ENCODE measurements at regions not wholly inside any gene's neighbourhood (a gene's known extent, or its start where the extent isn't known, plus 50 kb on each side); places are given as distances from the start of the nearest gene placed in this dataset.
A peak's percentile ranks its signal among the peaks of the same experiment; 100 is the strongest.

DNA sequence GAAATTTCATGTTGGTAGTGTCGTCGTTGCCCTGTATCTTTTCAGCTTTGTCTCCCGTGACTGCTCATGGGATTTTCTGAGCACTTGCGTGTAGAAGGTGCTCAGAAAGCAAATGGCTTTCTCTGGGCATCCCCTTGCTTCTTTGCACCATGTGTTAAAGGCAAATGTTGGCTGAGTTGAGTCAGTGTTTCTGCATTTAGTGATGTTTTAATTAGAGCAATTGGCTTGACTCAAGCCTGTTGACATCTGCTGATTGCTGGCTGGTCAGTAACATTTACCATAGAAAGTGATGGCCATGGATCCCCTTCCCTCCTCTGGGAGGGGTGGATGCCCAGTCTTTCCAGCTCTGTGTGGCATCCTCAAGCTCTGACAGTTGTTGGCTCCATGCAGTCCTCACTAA is 187.2 kb upstream of the MPHOSPH6 start:
- DNase-seq, result no peak
- Histone ChIP-seq H3K9me3 (ENCODE audit: severe bottlenecking) (no peaks in the 10 kb centered on the region), H3K36me3 (no peaks in the 10 kb centered on the region), H3K4me3 (ENCODE audit: low read depth, low read length) (no peak overlapping the region), H3K27ac (no peak overlapping the region), H3K27me3 (ENCODE audit: insufficient read depth, low read depth, severe bottlenecking) (no peaks in the 10 kb centered on the region)
- no peak for TF ChIP-seq CTCF (IDR thresholded peaks at IDR 0.05; ENCODE audit: low read depth, low read length)

GRCh38 chr16:82350560-82350959 is 180.5 kb upstream of the MPHOSPH6 start:
- TF ChIP-seq CTCF (IDR thresholded peaks at IDR 0.05; ENCODE audit: low read depth, low read length), result no peak
- no peak for DNase-seq
- H3K27me3 ChIP-seq (ENCODE audit: insufficient read depth, low read depth, severe bottlenecking), result no peaks in the 10 kb centered on the region
- no peak overlapping the region for H3K27ac ChIP-seq
- no peaks in the 10 kb centered on the region for H3K9me3 ChIP-seq (ENCODE audit: severe bottlenecking)
- no peaks in the 10 kb centered on the region for H3K36me3 ChIP-seq
- H3K4me3 ChIP-seq (ENCODE audit: low read depth, low read length), result no peak overlapping the region

DNA sequence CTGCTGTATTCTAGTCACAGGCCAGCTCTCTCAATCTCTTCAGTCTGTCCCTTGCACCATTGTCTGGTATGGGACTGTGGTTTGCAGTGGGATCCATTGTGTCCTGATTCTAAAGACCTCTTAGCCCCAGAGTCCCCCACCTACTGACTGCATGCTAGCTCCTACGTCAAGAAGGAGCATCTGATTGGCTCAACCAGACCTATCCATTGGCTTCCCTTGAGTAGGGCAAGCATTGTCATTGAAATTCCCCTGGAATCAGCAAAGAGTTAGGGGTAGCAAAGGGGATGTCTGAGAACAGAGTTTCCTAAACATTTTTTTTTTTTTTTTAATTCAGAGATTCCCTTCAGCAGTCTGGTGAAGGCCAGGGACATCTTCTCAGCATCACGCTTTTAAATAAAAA is 175.3 kb upstream of the MPHOSPH6 start:
- no peaks in the 10 kb centered on the region for H3K27me3 ChIP-seq (ENCODE audit: insufficient read depth, low read depth, severe bottlenecking)
- no peak overlapping the region for H3K27ac ChIP-seq
- TF ChIP-seq CTCF (IDR thresholded peaks at IDR 0.05; ENCODE audit: low read depth, low read length), result no peak
- DNase-seq, result no peak
- no peaks in the 10 kb centered on the region for H3K9me3 ChIP-seq (ENCODE audit: severe bottlenecking)
- no peaks in the 10 kb centered on the region for H3K36me3 ChIP-seq
- no peak overlapping the region for H3K4me3 ChIP-seq (ENCODE audit: low read depth, low read length)

- H3K36me3 ChIP-seq, result no peaks in the 10 kb centered on the region
- no peaks in the 10 kb centered on the region for H3K27me3 ChIP-seq (ENCODE audit: insufficient read depth, low read depth, severe bottlenecking)
- peak; percentile 7 for DNase-seq
- peak; percentile 62 for TF ChIP-seq CTCF (IDR thresholded peaks at IDR 0.05; ENCODE audit: low read depth, low read length)
- H3K4me3 ChIP-seq (ENCODE audit: low read depth, low read length), result no peak overlapping the region
- no peak overlapping the region for H3K27ac ChIP-seq
- no peaks in the 10 kb centered on the region for H3K9me3 ChIP-seq (ENCODE audit: severe bottlenecking)
Observed at GRCh38 chr16:82344157-82344556, 174.1 kb upstream of the MPHOSPH6 start.

DNA sequence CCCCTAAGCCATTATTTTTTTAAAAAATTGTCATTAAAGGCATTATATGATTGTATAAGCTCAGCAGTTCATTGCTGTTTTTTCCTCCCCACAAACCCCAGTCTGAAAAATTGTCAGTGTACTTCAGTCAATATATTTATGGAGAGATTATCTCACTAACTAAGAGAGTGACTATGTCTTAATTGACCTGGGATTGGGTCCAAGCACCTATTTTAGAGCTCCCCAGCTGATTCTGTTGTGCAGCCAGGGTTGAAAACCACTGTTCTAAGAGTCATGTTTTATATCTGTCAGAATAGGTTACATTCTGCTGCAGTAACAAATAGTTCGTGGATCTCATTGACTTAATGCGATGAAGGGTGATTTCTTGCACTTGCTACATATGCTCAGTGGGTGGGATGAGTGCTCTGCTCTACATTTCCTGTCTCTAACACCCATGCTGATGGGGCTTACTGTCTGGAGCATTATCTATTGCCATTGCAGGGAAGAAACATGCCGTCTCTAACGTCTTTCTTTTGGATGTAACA is 171.2 kb upstream of the MPHOSPH6 start:
- no peak overlapping the region for H3K4me3 ChIP-seq (ENCODE audit: low read depth, low read length)
- no peaks in the 10 kb centered on the region for H3K36me3 ChIP-seq
- no peak for DNase-seq
- H3K27me3 ChIP-seq (ENCODE audit: insufficient read depth, low read depth, severe bottlenecking), result no peaks in the 10 kb centered on the region
- H3K9me3 ChIP-seq (ENCODE audit: severe bottlenecking), result no peaks in the 10 kb centered on the region
- H3K27ac ChIP-seq, result no peak overlapping the region
- no peak for TF ChIP-seq CTCF (IDR thresholded peaks at IDR 0.05; ENCODE audit: low read depth, low read length)

DNA sequence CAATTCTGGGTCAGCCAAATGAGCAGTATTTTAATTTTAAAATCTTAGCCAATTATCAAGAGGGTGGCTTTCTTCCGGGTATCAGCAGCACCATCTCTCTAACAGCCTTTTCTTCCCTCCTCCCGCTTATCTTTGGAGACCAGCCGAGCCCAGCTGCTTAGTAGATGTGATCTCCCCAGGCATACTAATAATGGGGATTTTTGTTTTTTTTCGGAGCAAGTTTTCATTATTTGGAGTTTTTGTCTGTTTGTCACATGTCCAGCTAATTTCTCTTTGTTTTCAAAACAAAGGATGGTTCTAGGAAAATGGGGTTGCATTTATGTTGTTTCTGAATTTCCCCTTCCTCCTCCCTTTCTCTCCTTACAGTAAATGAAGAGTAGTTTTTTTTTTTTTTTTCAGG is 170.5 kb upstream of the MPHOSPH6 start:
- no peak overlapping the region for H3K4me3 ChIP-seq (ENCODE audit: low read depth, low read length)
- no peak for DNase-seq
- no peak overlapping the region for H3K27ac ChIP-seq
- H3K9me3 ChIP-seq (ENCODE audit: severe bottlenecking), result no peaks in the 10 kb centered on the region
- H3K36me3 ChIP-seq, result no peaks in the 10 kb centered on the region
- no peak for TF ChIP-seq CTCF (IDR thresholded peaks at IDR 0.05; ENCODE audit: low read depth, low read length)
- no peaks in the 10 kb centered on the region for H3K27me3 ChIP-seq (ENCODE audit: insufficient read depth, low read depth, severe bottlenecking)
